GM19455 (cell line): ENCODE measurements at regions not wholly inside any gene's neighbourhood (a gene's known extent, or its start where the extent isn't known, plus 50 kb on each side); places are given as distances from the start of the nearest gene placed in this dataset.
"Not testable (repeated sequence)": the region's sequence is repeated elsewhere in the genome, so short reads cannot be mapped to it uniquely, and the experiment has no call there.

Source experiments
- ATAC-seq: cut with Tn5 transposase; IDR thresholded peaks from one replicate; pipeline ENCODE4 v1.9.1; 2021; ENCODE audit not compliant: unreplicated experiment

DNA sequence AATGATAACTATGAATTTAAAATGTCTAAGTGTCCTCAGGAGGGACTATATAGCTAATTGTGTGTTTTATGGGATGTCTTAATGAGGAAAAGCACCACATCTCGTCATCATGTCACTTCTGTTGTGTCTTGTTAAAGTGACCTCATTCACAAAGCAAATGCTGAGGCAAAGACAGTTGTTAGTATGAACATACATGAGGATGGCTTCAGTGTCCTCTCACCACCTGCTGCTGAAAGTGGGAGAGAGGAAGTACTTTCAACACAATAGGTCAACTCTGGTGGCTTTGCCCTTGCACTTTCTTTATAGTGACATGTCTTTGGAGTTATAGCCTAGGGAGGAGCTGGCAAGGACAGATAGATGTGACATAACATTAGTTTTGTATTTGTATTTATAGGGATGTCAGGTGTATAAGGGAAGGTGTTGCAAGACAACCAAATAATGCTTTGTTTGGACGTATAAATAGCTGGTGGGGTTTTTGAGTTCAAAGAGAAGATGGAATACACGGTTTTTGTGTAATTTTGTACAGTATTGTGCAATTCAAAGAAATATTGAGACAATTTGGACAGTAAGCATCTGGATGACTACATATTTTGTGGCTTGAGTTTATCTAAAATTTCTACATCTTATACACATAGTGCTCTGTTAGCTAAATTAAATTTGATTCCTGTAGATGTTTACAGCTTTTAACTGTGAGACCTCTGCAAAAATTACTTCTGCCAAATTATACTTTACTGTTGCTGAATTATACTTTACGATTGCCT is 131.7 kb upstream of the ATP2B1 start:
- ATAC-seq = no peak

DNA sequence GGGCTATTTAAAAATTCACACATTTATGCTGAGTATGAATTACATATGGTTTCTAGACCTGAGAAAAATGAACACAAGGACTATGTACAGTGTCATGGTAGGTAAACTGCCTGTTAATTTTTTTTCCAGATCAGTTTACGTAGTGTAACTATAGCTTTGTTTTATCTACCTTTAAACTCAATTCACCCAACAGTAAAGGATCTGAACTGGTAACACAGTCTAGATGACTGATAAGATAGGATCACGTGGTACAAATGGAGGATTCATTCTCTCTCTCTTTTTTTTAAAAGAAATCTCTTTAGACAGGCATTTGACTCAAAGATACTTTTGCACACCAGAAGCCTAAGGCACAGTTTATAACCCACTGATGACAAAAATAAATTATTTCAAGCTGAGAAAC is 130.8 kb upstream of the ATP2B1 start:
- no peak for ATAC-seq

DNA sequence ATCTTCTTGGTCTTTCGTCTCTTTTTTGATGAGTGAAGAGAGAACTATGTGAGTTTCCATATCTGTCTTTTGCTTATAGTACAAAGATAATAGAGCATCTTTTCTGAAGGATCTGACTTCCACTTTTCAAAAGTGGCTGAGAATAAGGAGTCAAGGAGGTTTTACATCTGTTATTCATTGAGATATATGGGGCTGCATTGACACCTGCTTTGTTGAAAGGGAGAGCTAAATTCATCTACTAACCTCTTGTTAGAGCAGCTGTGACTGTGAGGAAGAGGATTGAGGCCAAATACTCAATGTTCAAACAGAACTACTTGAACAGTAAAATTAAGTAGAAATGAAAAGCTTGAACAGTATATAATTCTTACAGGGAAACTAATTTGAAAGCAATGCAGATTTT is 130.2 kb upstream of the ATP2B1 start:
- no peak for ATAC-seq

DNA sequence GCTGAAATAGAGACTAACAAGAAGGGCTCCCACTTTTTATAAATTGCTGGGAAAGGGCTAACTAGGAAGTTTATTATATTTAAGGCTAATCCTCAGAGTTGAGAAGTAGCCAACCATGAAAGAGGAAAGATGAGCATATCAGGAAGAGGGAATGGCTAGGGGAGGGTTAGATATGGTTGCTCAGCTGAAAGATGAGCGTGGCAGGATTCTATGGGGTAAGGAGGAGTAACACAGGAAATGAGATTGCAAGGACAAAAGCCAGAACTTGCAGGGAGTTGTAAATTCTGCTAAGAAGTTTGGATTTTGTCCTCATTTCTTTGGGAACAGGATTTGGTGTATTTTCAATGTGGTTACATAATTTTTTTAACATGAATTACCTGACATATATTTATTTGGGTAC is 127.4 kb upstream of the ATP2B1 start:
- ATAC-seq = no peak

DNA sequence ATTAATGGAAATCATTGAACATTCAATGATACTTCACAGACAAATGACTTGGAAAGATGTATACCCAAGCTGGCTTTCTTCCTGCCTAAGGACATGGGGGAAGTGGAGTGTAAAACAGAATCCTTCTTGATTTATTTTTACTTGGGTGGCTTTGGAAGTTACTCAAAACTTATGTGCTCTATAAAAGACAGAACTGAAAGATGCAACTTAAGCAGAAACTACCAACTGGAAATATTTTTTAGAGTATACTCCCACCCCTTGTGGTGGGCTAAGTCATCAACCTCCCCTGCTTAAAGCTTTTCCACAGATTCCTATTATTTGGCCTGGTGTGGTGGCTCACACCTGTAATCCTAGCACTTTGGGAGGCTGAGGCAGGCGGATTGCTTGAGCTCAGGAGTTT is 126.0 kb upstream of the ATP2B1 start:
- ATAC-seq = no peak

DNA sequence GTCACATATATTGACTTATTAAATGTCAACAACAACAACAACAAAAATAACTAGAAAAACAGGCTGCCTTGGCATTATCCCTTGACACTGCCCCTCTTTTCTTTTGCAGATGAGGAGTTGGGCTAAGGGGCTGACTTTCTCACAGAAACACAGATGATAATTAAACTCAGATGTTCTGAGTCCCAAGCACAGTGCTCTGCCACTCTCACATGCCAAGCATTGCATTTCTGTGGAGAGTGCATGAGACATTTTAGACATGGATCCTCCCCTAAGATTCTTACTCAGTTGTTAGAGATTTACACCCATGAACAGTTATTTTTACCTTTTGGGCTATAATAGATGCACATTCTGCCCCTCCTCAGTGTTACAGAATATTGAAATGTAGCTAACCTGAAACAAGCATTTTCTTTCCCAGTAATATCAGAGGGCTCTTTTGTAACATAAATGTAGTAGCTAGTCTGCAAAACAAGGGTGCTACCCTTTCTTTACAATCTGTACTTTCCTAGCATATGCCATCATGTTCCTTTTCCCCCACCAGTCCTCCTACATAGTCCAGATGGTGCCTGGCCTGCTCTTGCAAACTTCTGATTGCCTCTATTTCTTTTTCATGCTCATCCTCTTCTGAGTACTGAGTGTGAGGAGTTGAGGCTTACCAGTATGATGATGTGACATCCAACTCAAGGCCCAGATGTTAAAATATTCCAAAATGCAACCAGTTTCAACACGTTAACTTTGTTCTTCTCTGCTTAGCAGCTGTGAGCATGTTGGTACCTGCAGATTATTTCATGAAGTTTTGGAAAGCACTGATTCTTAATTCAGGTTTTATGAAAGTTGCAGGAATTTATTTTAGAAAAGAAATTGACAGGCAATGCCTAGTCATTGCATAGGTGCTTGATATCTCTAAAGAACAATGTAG is 125.0 kb upstream of the ATP2B1 start:
- no peak for ATAC-seq

DNA sequence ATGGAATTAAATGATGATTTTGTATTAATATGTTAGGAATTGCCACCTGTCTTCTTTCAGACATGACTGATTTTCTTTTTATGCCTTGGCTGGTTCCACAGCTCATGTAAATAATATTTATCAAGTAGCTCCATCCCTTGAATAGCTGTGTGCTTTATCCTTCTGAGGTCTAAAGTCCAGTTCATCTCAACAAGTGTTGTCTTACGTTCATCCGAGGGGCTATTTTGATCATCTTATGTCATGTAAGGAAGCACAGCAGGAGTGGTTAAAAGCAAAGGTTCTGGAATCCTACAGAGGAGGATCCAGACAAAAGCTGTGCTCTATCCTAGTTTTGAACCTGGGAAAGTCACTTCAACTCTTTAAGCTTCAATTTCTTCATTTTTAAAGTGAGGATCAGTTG is 123.7 kb upstream of the ATP2B1 start:
- ATAC-seq = no peak

DNA sequence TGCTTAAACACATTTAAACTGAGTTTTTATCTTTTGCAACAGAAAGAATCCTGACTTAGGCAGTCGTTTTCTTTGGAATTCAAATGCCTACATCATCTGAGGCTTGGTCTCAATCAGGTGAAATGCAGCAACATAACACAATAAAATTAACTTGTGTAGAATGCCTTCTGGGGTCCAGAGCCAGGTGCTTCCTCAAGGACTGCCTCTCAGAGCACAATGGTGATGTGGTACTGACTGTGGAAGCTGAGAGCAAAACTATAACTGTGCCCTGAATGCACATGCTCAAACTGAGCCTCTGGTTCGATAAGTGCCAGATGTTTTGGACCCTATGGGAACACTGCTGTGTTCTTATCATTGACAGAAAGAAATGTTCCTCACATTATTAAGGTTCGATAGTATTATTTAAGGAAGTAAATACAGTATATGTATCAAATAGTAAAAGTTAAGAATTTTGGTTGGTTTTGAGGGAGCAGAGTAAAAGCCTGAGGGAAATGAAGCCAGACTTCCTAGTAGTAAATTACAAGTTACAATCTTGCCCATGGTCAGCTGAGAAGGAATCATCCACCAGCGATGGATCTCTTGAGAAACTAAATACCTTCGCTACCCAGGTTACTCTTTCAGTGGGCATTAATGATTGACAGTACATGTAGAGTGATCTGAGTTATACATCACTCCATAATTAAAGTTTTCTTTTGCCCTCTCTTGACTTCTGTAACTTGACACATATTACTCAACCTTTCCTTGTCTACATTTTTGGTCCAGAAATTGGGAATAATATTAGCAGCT is 122.9 kb upstream of the ATP2B1 start:
- no peak for ATAC-seq

DNA sequence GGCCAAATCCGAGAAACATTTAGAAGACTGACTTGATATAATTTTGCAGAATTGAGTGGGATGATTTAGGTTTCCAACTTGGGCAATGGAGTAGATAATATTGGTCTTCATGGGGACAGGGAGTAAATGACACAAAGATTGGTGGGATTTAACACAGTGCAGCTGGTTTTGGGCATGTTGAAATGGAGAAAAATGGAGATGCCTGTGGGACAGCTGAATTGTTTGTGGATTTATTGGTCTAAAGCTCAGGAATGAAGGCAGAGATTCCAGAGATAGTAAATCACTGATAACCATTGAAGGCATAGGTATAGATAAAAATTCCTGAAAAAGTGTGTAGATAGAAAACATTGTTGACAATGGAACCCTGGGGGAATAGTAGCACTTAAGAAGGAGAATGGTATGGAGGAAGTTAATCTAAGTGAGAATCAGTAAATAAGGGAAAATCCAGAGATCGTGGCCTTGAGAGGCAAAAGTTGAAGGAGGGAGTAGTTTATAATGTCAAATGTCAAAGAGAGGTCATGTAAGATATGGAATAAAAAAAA is 120.9 kb upstream of the ATP2B1 start:
- no peak for ATAC-seq

DNA sequence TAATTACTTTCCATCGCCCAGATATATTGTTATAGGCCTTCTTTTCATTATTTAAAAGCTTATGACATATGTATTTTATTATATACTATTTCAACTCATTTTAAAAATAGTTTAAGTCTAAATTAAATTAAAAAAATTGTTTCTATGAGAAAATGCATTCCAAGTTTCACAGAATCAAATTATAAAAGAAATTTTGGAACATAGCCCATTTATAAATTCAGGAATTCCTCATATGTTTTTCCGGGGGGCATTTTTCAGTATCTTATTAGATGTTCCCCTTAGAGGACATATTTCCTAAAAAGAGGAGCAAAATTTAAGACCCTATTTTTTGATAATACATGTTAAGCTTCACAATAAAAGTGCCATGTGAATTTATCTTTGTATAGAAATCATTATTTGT is 119.9 kb upstream of the ATP2B1 start:
- no peak for ATAC-seq

DNA sequence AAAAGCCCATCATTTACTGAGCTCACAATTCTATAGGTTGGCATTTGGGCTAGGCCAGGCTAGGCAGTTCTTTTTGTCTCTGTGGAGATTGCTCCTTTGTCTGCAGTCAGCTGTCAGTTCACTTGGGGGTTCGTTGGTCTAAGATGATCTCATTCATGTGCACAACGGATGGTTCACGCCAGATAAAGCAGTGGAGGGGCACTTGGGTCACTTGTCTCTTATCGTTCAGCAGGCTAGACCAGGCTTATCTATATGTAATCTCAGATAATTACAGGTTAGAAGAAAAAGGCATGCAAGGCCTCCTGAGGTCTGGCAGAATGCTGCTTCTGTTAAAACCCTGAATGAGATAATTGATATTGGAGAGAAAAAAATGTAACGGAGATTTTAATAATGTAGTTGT is 119.0 kb upstream of the ATP2B1 start:
- no peak for ATAC-seq

DNA sequence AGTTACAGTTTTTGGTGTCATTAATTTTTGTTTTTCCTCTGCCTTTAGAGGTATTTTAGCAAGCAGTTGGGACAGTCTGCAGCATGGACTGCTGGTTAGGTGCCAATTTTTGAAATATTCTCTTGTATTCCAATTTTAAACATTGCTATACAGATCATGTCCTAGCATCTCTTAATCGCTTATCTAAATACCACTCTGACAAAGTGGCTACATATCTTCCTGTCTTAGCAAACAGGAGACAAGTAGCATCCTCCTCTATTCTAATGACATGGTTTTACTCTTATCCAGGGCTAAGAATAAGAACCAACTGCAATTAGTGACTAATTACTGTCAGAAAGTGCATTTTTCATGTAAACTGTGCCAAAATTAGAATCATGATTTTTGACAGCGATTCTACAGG is 117.8 kb upstream of the ATP2B1 start:
- ATAC-seq = no peak

DNA sequence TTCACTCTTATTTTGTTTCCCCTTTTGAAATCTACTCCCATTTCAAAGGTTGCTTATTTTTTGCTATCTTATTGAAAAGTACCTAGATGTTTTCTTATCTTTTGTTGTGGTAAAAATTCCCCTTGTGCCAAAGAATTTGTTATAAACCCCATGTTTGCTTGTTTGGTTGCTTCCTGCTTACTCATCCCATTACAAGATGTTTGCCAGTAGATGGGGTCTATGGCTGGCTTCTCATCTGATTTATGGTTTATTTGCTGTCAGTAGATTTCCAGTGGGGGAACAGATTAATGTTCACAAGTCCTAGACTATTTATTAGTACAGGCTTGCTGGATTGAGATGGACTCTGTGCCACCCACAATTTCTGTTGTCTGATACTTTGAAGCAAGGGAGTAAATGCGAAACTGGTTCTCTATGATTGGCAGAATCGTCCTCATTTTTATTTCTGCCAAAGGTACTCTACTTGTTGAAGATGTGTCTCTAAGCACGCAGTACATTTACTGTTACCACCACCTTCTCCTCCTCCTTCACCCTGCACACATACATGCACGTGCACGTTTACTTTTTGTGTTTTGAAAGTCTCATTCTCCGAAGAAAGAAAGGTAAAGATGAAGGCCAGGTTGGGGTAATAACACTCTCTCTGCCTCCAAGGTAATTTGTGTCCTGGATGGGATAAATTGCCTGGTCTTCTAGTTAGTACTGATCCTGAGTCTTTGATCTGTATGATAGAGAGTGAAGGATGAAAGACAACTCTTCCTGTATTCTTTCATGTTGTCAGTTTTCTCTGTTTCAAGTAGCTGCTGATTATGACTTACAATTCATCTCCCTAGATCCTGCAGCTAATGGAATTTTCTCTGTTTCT is 117.2 kb upstream of the ATP2B1 start:
- no peak for ATAC-seq

DNA sequence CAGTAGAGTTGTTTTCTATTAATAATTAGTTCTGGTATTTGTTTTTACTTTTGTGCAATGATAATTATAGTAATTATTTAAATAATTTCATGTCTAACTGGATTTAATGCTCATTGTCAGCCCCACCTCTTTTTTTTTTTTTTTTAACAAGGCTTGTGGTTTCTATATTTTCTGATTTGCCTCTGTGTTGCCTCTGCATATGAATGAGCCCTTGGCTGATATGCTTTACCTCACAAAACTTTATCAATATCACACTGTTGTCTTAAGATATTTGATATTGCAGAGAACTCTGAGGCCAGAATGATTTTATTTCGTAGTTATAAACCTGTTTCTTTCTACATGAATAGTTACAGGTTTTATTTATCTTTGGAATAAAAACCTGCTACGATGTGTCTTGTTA is 116.2 kb upstream of the ATP2B1 start:
- no peak for ATAC-seq

DNA sequence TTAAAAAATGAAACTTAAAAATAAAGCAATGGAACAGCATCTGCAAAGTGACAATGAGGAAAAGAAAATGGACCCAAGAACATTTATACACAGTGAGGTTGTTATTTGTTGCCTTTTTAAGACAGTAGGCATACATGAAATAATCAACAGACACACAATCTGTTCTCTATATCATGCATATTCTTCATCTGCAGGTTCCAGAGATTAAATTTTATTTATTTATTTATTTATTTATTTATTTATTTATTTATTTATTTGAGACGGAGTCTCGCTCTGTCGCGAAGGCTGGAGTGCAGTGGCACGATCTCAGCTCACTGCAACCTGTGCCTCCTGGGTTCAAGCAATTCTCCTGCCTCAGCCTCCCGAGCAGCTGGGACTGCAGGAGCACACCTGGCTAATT is 114.4 kb upstream of the ATP2B1 start:
- ATAC-seq = not testable (repeated sequence)

DNA sequence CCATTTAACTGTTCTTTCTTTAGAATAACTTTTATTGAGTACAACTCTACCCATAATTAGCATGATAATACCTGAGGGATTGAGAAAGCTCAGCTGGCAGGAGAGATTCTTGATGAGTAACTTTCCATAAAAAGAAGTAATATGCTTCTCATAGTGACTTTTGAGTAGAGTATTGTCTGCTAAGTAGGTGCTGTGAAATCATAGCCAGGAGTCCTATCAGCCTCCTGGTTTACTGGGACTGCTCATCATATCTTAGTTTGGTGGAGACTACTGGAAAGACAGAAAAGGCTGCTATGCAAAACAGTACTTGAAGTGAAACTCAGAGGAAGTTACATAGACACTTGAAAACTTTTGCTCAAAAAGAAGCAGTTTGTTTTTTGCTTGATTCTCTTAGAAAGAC is 113.3 kb upstream of the ATP2B1 start:
- peak; percentile 60 for ATAC-seq

DNA sequence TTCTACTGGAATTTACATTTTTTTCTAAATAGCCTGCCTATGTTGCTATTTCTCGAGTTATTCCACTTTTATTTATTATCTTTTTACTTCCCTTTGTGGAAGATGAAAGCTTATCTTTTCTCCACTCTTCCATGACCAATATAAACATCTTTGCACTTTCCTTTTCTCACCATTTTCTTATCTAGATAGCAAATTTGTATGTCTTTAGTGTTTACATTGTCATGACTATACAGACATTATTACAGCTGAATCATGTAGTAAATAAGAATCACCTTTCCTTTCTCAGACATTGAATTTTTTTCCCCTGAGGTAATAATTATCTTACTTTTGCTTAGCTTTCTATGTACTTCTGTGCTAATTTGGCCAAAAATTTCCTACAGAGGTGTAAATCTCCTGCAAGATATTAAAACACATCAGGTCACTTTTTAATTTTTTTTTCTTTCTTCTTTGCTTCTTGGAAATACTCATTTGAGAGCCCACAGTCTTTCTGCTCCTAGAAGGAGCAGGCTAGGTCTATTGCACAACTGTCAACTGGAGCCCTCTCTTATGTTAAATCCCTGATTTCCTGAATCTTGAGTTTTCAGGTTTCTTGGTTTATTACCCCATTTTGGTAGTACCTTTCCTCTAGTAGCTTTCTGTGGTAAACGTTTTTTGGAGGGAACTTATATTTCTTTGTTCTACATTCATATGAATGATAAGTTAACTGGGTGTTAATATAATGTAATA is 109.0 kb upstream of the ATP2B1 start:
- ATAC-seq = no peak

DNA sequence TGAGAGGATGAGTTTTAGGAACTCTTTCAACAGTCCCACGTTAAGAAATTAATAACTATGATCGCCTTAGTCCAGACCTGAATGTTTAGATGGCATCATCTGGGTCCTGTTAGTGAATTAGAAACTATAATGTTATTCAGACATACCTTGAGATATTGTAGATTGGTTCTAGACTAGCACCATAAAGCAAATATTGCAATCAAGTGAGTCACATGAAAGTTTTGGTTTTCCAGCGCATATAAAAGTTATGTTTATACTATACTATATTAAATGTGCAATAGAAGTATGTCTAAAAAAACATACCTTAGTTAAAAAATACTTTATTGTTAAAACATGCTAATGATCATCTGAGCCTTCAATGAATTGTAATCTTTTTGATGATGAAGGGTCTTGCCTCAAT is 106.6 kb upstream of the ATP2B1 start:
- ATAC-seq = no peak

DNA sequence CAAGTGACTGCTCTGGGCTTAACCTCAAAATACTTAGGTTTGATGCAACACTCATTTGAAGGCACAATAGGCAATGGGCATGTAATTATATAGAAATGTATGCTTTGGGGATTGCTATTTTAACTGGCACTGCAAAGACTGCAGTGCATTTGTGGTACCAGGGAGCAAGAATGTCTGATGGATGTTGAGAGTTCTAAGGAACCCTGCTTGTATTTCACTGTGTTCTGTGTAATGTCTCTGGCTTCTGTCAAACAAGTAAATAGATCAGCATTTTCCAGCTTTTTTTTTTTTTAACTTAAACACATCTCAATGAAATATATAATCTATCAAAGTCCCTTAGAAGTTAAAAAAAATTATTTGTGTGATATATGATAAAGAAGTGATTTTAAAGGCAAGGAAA is 94.8 kb upstream of the ATP2B1 start:
- no peak for ATAC-seq

DNA sequence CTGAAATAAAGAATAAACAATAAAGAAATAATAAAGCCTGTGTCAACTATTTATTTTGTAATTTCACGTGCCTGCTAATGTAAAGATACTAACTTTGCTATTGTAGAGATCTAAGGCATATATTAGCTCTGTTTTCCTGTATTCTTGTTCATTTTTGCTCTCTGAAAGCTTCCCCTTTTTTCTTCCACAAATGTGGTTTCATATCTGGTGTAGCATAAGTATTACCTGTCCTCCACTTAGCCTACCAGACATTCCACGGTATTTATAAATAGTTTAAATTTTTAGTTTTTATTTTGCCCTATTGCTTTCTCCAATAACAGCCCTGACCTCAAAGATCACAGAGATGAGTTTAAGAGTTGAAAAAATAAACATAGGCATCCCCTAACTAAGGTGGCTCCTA is 92.6 kb upstream of the ATP2B1 start:
- no peak for ATAC-seq
